NB4 (cell line): ENCODE measurements at regions not wholly inside any gene's neighbourhood (a gene's known extent, or its start where the extent isn't known, plus 50 kb on each side); places are given as distances from the start of the nearest gene placed in this dataset.

ENCODE experiments used
- DNase-seq: peaks from one replicate; pipeline ENCODE4 v3.0.0; 2010; ENCODE audit warnings: low read depth
- H3K4me3 ChIP-seq: one replicate; pipeline ENCODE4 v1.5.1; 2011; ENCODE audit warnings: mild to moderate bottlenecking, low read depth, low read length, moderate library complexity
- CTCF ChIP-seq: IDR thresholded peaks from one replicate; pipeline ENCODE4 v1.5.1; 2012; ENCODE audit warnings: low read depth, low read length
- MYC ChIP-seq: IDR thresholded peaks from 2 replicates; pipeline ENCODE4 v1.6.1; 2011; ENCODE audit warnings: low read depth, low read length
- POLR2A ChIP-seq: IDR thresholded peaks from 2 replicates; pipeline ENCODE4 v1.6.1; 2011; ENCODE audit warnings: mild to moderate bottlenecking; ENCODE audit not compliant: insufficient read length; ENCODE audit errors: extremely low read depth
- TF ChIP-seq, protein P1 (sequence below): IDR thresholded peaks from 2 replicates; pipeline ENCODE4 v1.6.1; 2011; ENCODE audit warnings: low read depth, low read length

GRCh38 chr12:90574676-90575075 lies 380.3 kb downstream of the CCER1 start:
- no peak for DNase-seq
- TF ChIP-seq MYC (no peak), POLR2A (no peak)
- TF ChIP-seq, protein P1, sequence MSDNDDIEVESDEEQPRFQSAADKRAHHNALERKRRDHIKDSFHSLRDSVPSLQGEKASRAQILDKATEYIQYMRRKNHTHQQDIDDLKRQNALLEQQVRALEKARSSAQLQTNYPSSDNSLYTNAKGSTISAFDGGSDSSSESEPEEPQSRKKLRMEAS, result no peak
- H3K4me3 ChIP-seq, result no peak overlapping the region

DNA sequence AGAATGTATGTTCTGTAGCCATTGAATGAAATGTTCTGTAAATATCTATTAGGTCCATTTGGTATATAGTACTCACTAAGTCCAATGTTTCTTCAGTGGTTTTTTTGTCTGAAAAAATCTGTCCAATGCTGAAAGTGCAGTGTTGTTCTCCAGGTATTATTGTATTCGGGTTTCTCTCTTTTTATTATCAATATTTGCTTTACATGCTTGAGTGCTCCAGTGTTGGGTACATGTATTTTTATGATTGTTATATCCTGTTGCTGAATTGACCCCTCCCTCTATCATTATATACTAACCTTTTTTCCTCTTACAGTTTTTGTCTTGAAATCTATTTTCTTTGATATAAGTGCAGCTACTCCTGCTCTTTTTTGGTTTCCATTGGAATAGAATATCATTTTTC lies 382.2 kb downstream of the CCER1 start:
- no peak for DNase-seq
- TF ChIP-seq POLR2A (no peak), MYC (no peak), CTCF (no peak)
- TF ChIP-seq, protein P1, result no peak
- no peak overlapping the region for H3K4me3 ChIP-seq

DNA sequence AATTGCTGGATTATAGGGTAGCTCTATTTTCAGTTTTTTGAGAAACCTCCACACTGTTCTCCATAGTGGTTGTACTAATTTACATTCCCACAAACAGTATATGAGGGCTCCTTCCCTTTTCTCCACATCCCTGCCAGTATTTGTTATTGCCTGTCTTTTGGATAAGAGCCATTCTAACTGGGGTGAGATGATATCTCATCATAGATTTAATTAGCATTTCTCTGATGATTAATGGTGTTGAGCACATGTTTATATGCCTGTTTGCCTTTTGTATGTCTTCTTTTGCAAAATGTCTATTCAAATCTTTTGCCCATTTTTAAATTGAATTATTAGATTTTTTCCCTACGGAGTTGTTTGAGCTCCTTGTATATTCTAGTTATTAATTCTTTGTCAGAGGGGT lies 385.3 kb downstream of the CCER1 start:
- DNase-seq, result no peak
- no peak overlapping the region for H3K4me3 ChIP-seq
- no peak for TF ChIP-seq MYC

DNA sequence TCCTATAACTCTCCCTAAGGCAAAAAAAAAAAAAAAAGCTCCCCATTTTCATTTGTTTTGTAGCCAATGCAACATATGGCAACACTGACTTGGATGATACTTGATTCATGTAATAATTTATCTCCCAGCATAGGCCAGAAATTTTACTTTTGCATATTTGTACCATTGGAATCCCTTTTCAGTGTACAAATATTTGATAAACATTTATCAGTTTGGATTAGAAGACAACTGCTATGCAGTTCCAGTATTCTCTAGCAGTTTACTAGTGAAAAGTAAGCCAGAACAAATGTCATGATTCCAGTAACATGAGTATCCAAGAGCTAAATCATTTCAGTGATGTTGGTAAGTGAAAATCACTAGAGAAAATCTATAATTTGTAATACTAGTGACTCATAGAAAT lies 392.3 kb downstream of the CCER1 start:
- H3K4me3 ChIP-seq, result no peak overlapping the region
- TF ChIP-seq POLR2A, result no peak
- no peak for TF ChIP-seq MYC
- TF ChIP-seq CTCF, result no peak
- TF ChIP-seq, protein P1, result no peak
- no peak for DNase-seq

GRCh38 chr12:90548595-90548994 lies 406.4 kb downstream of the CCER1 start:
- no peak for DNase-seq
- H3K4me3 ChIP-seq, result no peak overlapping the region
- TF ChIP-seq, protein P1, result no peak
- TF ChIP-seq CTCF, result no peak
- TF ChIP-seq MYC, result no peak
- TF ChIP-seq POLR2A, result no peak

- TF ChIP-seq, protein P1, result no peak
- TF ChIP-seq POLR2A (no peak), MYC (no peak), CTCF (no peak)
- DNase-seq, result no peak
- no peak overlapping the region for H3K4me3 ChIP-seq
Measured at GRCh38 chr12:90546511-90546910, 408.5 kb downstream of the CCER1 start.

GRCh38 chr12:90543841-90544240 lies 411.1 kb downstream of the CCER1 start:
- TF ChIP-seq POLR2A, result no peak
- no peak for TF ChIP-seq CTCF
- TF ChIP-seq MYC, result no peak
- TF ChIP-seq, protein P1, result no peak
- DNase-seq, result no peak
- no peak overlapping the region for H3K4me3 ChIP-seq
